ENCODE measurements at regions not wholly inside any gene's neighbourhood (a gene's known extent, or its start where the extent isn't known, plus 50 kb on each side); places are given as distances from the start of the nearest gene placed in this dataset.

- Histone ChIP-seq H3K36me3 (ENCODE audit: control insufficient read depth, insufficient read depth, low read length) (no peaks in the 10 kb centered on the region), H3K4me3 (ENCODE audit: low read depth, low read length) (peak overlapping the region; percentile 24), H3K4me1 (ENCODE audit: control insufficient read depth, insufficient read depth, low read length) (peaks cover 5% of the 10 kb centered on the region), H3K9me3 (ENCODE audit: control insufficient read depth, insufficient read depth, low read length) (no peaks in the 10 kb centered on the region), H3K27me3 (ENCODE audit: control insufficient read depth, insufficient read depth, low read length) (no peaks in the 10 kb centered on the region), H3K27ac (ENCODE audit: low read depth, low read length) (peak overlapping the region; percentile 64)
- DNase-seq (ENCODE audit: low read depth in 4 of 6, low spot score in 6 of 6), result peak; percentile 84 to 98 (median 86)
- WGBS (ENCODE audit: insufficient coverage), result 15% methylated on average over 8 of the region's 15 CpGs
Measured at GRCh38 chr18:42298759-42299675, 344.0 kb downstream of the PIK3C3 start.

- WGBS (ENCODE audit: insufficient coverage), result no CpG with 5 or more reads among the region's 3 CpGs
- no peaks in the 10 kb centered on the region for H3K9me3 ChIP-seq (ENCODE audit: control insufficient read depth, insufficient read depth, low read length)
- no peaks in the 10 kb centered on the region for H3K27me3 ChIP-seq (ENCODE audit: control insufficient read depth, insufficient read depth, low read length)
- H3K27ac ChIP-seq (ENCODE audit: low read depth, low read length), result no peak overlapping the region
- H3K36me3 ChIP-seq (ENCODE audit: control insufficient read depth, insufficient read depth, low read length), result no peaks in the 10 kb centered on the region
- no peak overlapping the region for H3K4me3 ChIP-seq (ENCODE audit: low read depth, low read length)
- DNase-seq (ENCODE audit: low read depth in 4 of 6, low spot score in 6 of 6), result no peak
- H3K4me1 ChIP-seq (ENCODE audit: control insufficient read depth, insufficient read depth, low read length), result no peaks in the 10 kb centered on the region
Measured at GRCh38 chr18:42305869-42306593, 351.0 kb downstream of the PIK3C3 start.

GRCh38 chr18:42306594-42306980 lies 351.6 kb downstream of the PIK3C3 start:
- DNase-seq (ENCODE audit: low read depth in 4 of 6, low spot score in 6 of 6), result no peak
- Histone ChIP-seq H3K4me1 (ENCODE audit: control insufficient read depth, insufficient read depth, low read length) (no peaks in the 10 kb centered on the region), H3K4me3 (ENCODE audit: low read depth, low read length) (no peak overlapping the region), H3K27ac (ENCODE audit: low read depth, low read length) (no peak overlapping the region), H3K36me3 (ENCODE audit: control insufficient read depth, insufficient read depth, low read length) (no peaks in the 10 kb centered on the region), H3K27me3 (ENCODE audit: control insufficient read depth, insufficient read depth, low read length) (no peaks in the 10 kb centered on the region), H3K9me3 (ENCODE audit: control insufficient read depth, insufficient read depth, low read length) (no peaks in the 10 kb centered on the region)

- peak in 1 of 6 donors; percentile 73 for DNase-seq (ENCODE audit: low read depth in 4 of 6, low spot score in 6 of 6)
- Histone ChIP-seq H3K27me3 (ENCODE audit: control insufficient read depth, insufficient read depth, low read length) (no peaks in the 10 kb centered on the region), H3K36me3 (ENCODE audit: control insufficient read depth, insufficient read depth, low read length) (no peaks in the 10 kb centered on the region), H3K27ac (ENCODE audit: low read depth, low read length) (no peak overlapping the region), H3K4me3 (ENCODE audit: low read depth, low read length) (no peak overlapping the region), H3K9me3 (ENCODE audit: control insufficient read depth, insufficient read depth, low read length) (no peaks in the 10 kb centered on the region), H3K4me1 (ENCODE audit: control insufficient read depth, insufficient read depth, low read length) (no peaks in the 10 kb centered on the region)
- no CpG with 5 or more reads among the region's 3 CpGs for WGBS (ENCODE audit: insufficient coverage)
Measured at GRCh38 chr18:42310956-42311355, 355.9 kb downstream of the PIK3C3 start.

GRCh38 chr18:42326752-42327151 lies 371.7 kb downstream of the PIK3C3 start:
- DNase-seq (ENCODE audit: low read depth in 4 of 6, low spot score in 6 of 6), result no peak
- no peak overlapping the region for H3K4me3 ChIP-seq (ENCODE audit: low read depth, low read length)
- H3K9me3 ChIP-seq (ENCODE audit: control insufficient read depth, insufficient read depth, low read length), result no peaks in the 10 kb centered on the region
- H3K27me3 ChIP-seq (ENCODE audit: control insufficient read depth, insufficient read depth, low read length), result no peaks in the 10 kb centered on the region
- 80% methylated on average over 1 of the region's 1 CpG for WGBS (ENCODE audit: insufficient coverage)
- H3K27ac ChIP-seq (ENCODE audit: low read depth, low read length), result no peak overlapping the region
- H3K36me3 ChIP-seq (ENCODE audit: control insufficient read depth, insufficient read depth, low read length), result no peaks in the 10 kb centered on the region
- H3K4me1 ChIP-seq (ENCODE audit: control insufficient read depth, insufficient read depth, low read length), result no peaks in the 10 kb centered on the region

- H3K4me1 ChIP-seq (ENCODE audit: control insufficient read depth, insufficient read depth, low read length), result no peaks in the 10 kb centered on the region
- H3K27me3 ChIP-seq (ENCODE audit: control insufficient read depth, insufficient read depth, low read length), result no peaks in the 10 kb centered on the region
- H3K9me3 ChIP-seq (ENCODE audit: control insufficient read depth, insufficient read depth, low read length), result no peaks in the 10 kb centered on the region
- H3K36me3 ChIP-seq (ENCODE audit: control insufficient read depth, insufficient read depth, low read length), result no peaks in the 10 kb centered on the region
- no peak overlapping the region for H3K27ac ChIP-seq (ENCODE audit: low read depth, low read length)
- DNase-seq (ENCODE audit: low read depth in 4 of 6, low spot score in 6 of 6), result no peak
- WGBS (ENCODE audit: insufficient coverage), result 100% methylated on average over 1 of the region's 1 CpG
- no peak overlapping the region for H3K4me3 ChIP-seq (ENCODE audit: low read depth, low read length)
Measured at GRCh38 chr18:42328931-42329330, 373.9 kb downstream of the PIK3C3 start.

GRCh38 chr18:42330296-42330695 lies 375.3 kb downstream of the PIK3C3 start:
- H3K9me3 ChIP-seq (ENCODE audit: control insufficient read depth, insufficient read depth, low read length), result no peaks in the 10 kb centered on the region
- H3K4me3 ChIP-seq (ENCODE audit: low read depth, low read length), result no peak overlapping the region
- H3K36me3 ChIP-seq (ENCODE audit: control insufficient read depth, insufficient read depth, low read length), result no peaks in the 10 kb centered on the region
- H3K4me1 ChIP-seq (ENCODE audit: control insufficient read depth, insufficient read depth, low read length), result no peaks in the 10 kb centered on the region
- DNase-seq (ENCODE audit: low read depth in 4 of 6, low spot score in 6 of 6), result no peak
- WGBS (ENCODE audit: insufficient coverage), result 100% methylated on average over 1 of the region's 3 CpGs
- no peaks in the 10 kb centered on the region for H3K27me3 ChIP-seq (ENCODE audit: control insufficient read depth, insufficient read depth, low read length)
- H3K27ac ChIP-seq (ENCODE audit: low read depth, low read length), result no peak overlapping the region

- peak in 1 of 6 donors; percentile 36 for DNase-seq (ENCODE audit: low read depth in 4 of 6, low spot score in 6 of 6)
- H3K9me3 ChIP-seq (ENCODE audit: control insufficient read depth, insufficient read depth, low read length), result no peaks in the 10 kb centered on the region
- H3K36me3 ChIP-seq (ENCODE audit: control insufficient read depth, insufficient read depth, low read length), result no peaks in the 10 kb centered on the region
- 50% methylated on average over 1 of the region's 3 CpGs for WGBS (ENCODE audit: insufficient coverage)
- H3K27ac ChIP-seq (ENCODE audit: low read depth, low read length), result no peak overlapping the region
- no peak overlapping the region for H3K4me3 ChIP-seq (ENCODE audit: low read depth, low read length)
- no peaks in the 10 kb centered on the region for H3K27me3 ChIP-seq (ENCODE audit: control insufficient read depth, insufficient read depth, low read length)
- H3K4me1 ChIP-seq (ENCODE audit: control insufficient read depth, insufficient read depth, low read length), result no peaks in the 10 kb centered on the region
Measured at GRCh38 chr18:42333558-42333957, 378.5 kb downstream of the PIK3C3 start.

GRCh38 chr18:42334931-42335330 lies 379.9 kb downstream of the PIK3C3 start:
- no peak overlapping the region for H3K27ac ChIP-seq (ENCODE audit: low read depth, low read length)
- H3K27me3 ChIP-seq (ENCODE audit: control insufficient read depth, insufficient read depth, low read length), result no peaks in the 10 kb centered on the region
- no peaks in the 10 kb centered on the region for H3K36me3 ChIP-seq (ENCODE audit: control insufficient read depth, insufficient read depth, low read length)
- H3K9me3 ChIP-seq (ENCODE audit: control insufficient read depth, insufficient read depth, low read length), result no peaks in the 10 kb centered on the region
- no peak for DNase-seq (ENCODE audit: low read depth in 4 of 6, low spot score in 6 of 6)
- H3K4me3 ChIP-seq (ENCODE audit: low read depth, low read length), result no peak overlapping the region
- H3K4me1 ChIP-seq (ENCODE audit: control insufficient read depth, insufficient read depth, low read length), result no peaks in the 10 kb centered on the region

GRCh38 chr18:42336139-42336538 lies 381.1 kb downstream of the PIK3C3 start:
- whole genome bisulfite sequencing (ENCODE audit: insufficient coverage), result no CpG with 5 or more reads among the region's 2 CpGs
- Histone ChIP-seq H3K4me3 (ENCODE audit: low read depth, low read length) (no peak overlapping the region), H3K27ac (ENCODE audit: low read depth, low read length) (no peak overlapping the region), H3K9me3 (ENCODE audit: control insufficient read depth, insufficient read depth, low read length) (no peaks in the 10 kb centered on the region), H3K4me1 (ENCODE audit: control insufficient read depth, insufficient read depth, low read length) (no peaks in the 10 kb centered on the region), H3K36me3 (ENCODE audit: control insufficient read depth, insufficient read depth, low read length) (no peaks in the 10 kb centered on the region), H3K27me3 (ENCODE audit: control insufficient read depth, insufficient read depth, low read length) (no peaks in the 10 kb centered on the region)
- no peak for DNase-seq (ENCODE audit: low read depth in 4 of 6, low spot score in 6 of 6)
